Body of pancreas (tissue), 4 donors: ENCODE measurements at regions not wholly inside any gene's neighbourhood (a gene's known extent, or its start where the extent isn't known, plus 50 kb on each side); places are given as distances from the start of the nearest gene placed in this dataset.

Experiments used
- ATAC-seq: fragments of 150-250 bp; one replicate; pipeline ENCODE4 v1.9.1; 2016
- DNase-seq, 4 donors: peaks; one replicate each; pipeline ENCODE4 v3.0.0-alpha.2; 2019
- H3K27ac ChIP-seq, 4 donors: fragments of 200-600 bp; sonication (generic); 1 replicate in 3 of 4; 2 replicates in 1 of 4; pipeline versions ENCODE4 v1.5.1 to v1.6.1; 2016 to 2019; ENCODE audit warnings: mild to moderate bottlenecking in 1 of 4, mixed read lengths in 1 of 4, moderate library complexity in 1 of 4
- H3K27me3 ChIP-seq, 2 donors: fragments of 200-600 bp; sonication (generic); one replicate each; pipeline ENCODE4 v1.6.0; 2016; ENCODE audit warnings: mild to moderate bottlenecking in 1 of 2
- H3K36me3 ChIP-seq, 2 donors: fragments of 200-600 bp; sonication (generic); replicated peaks in 1 of 2; 2 replicates each; pipeline ENCODE4 v1.5.1; 2016; ENCODE audit warnings: low read depth in 2 of 2; ENCODE audit not compliant: insufficient read depth in 1 of 2
- H3K4me1 ChIP-seq: fragments of 200-600 bp; sonication (generic); one replicate; pipeline ENCODE4 v1.6.0; 2016
- H3K4me3 ChIP-seq, 2 donors: fragments of 200-600 bp; sonication (generic); 1 replicate in 1 of 2; 2 replicates in 1 of 2; pipeline ENCODE4 v1.5.1; 2016 to 2019
- H3K9me3 ChIP-seq, 3 donors: fragments of 200-600 bp; sonication (generic); 1 replicate in 2 of 3; 2 replicates in 1 of 3; pipeline ENCODE4 v1.5.1; 2016
- CTCF ChIP-seq, 7 experiments: fragments of 450-650 bp in 4 of 7; fragments of 200-600 bp in 3 of 7; sonication (generic) in 3 of 7; IDR thresholded peaks; one replicate each; pipeline ENCODE4 v1.5.1; 2016 to 2019; ENCODE audit warnings: antibody characterized with exemption in 7 of 7
- POLR2A ChIP-seq, 3 donors: fragments of 450-650 bp; IDR thresholded peaks; one replicate each; pipeline ENCODE4 v1.6.1; 2016; ENCODE audit warnings: antibody characterized with exemption in 3 of 3, mild to moderate bottlenecking in 2 of 3
- WGBS, 2 donors: methylation state at CpG; one replicate each; pipeline ENCODE4 v1.1.5; 2017; 5-methylcytosine and 5-hydroxymethylcytosine counted together
- intact Hi-C: fragments of 100-400 bp; cut with DNase I; formaldehyde crosslinking; loops from one replicate; pipeline ENCODE4 v1.15.1; 2023

- H3K4me3 ChIP-seq = no peak overlapping the region
- no peak for DNase-seq
Observed at GRCh38 chr18:68035774-68036522, 519.4 kb upstream of the DSEL start.

GRCh38 chr18:68034296-68034695 is 517.8 kb upstream of the DSEL start:
- no peak for DNase-seq
- TF ChIP-seq CTCF (IDR thresholded peaks at IDR 0.05) (no peak), POLR2A (IDR thresholded peaks at IDR 0.05) (no peak)
- intact Hi-C loops = no loop called here
- no peak for ATAC-seq
- Histone ChIP-seq H3K4me1 (no peaks in the 10 kb centered on the region), H3K27ac (no peak overlapping the region), H3K36me3 (no peaks in the 10 kb centered on the region), H3K27me3 (no peaks in the 10 kb centered on the region), H3K4me3 (no peak overlapping the region), H3K9me3 (no peaks in the 10 kb centered on the region)

More at GRCh38 chr18:68035774-68036522, 519.4 kb upstream of the DSEL start:
- 47 to 58% methylated on average over 8 of the region's 8 CpGs for WGBS, 2 donors
- no peaks in the 10 kb centered on the region for H3K27me3 ChIP-seq
- no peaks in the 10 kb centered on the region for H3K36me3 ChIP-seq
- TF ChIP-seq POLR2A (IDR thresholded peaks at IDR 0.05) (no peak), CTCF (IDR thresholded peaks at IDR 0.05) (no peak)
- no peak for ATAC-seq
- H3K27ac ChIP-seq = no peak overlapping the region
- intact Hi-C loops = no loop called here
- no peaks in the 10 kb centered on the region for H3K9me3 ChIP-seq
- no peaks in the 10 kb centered on the region for H3K4me1 ChIP-seq

GRCh38 chr18:68033466-68033865 is 516.9 kb upstream of the DSEL start:
- Histone ChIP-seq H3K9me3 (no peaks in the 10 kb centered on the region), H3K36me3 (no peaks in the 10 kb centered on the region), H3K4me3 (no peak overlapping the region), H3K4me1 (no peaks in the 10 kb centered on the region), H3K27me3 (no peaks in the 10 kb centered on the region), H3K27ac (no peak overlapping the region)
- WGBS, 2 donors = 47 to 49% methylated on average over 5 of the region's 5 CpGs
- no peak for TF ChIP-seq POLR2A (IDR thresholded peaks at IDR 0.05)
- no peak for TF ChIP-seq CTCF (IDR thresholded peaks at IDR 0.05)
- no peak for DNase-seq
- intact Hi-C loops = no loop called here
- ATAC-seq = no peak

GRCh38 chr18:68024716-68025115 is 508.2 kb upstream of the DSEL start:
- H3K27me3 ChIP-seq = no peaks in the 10 kb centered on the region
- H3K27ac ChIP-seq = no peak overlapping the region
- ATAC-seq (no peak), DNase-seq (peak in 1 of 4 donors; percentile 3)
- TF ChIP-seq CTCF (IDR thresholded peaks at IDR 0.05) (no peak), POLR2A (IDR thresholded peaks at IDR 0.05) (no peak)
- no peaks in the 10 kb centered on the region for H3K9me3 ChIP-seq
- intact Hi-C loops = no loop called here
- WGBS, 2 donors = 72 to 74% methylated on average over 4 of the region's 4 CpGs
- H3K4me3 ChIP-seq = no peak overlapping the region
- no peaks in the 10 kb centered on the region for H3K36me3 ChIP-seq
- no peaks in the 10 kb centered on the region for H3K4me1 ChIP-seq

GRCh38 chr18:68017385-68017784 is 500.9 kb upstream of the DSEL start:
- intact Hi-C loops = no loop called here
- no peaks in the 10 kb centered on the region for H3K9me3 ChIP-seq
- no peaks in the 10 kb centered on the region for H3K36me3 ChIP-seq
- H3K4me1 ChIP-seq = no peaks in the 10 kb centered on the region
- H3K4me3 ChIP-seq = no peak overlapping the region
- no peak overlapping the region for H3K27ac ChIP-seq
- DNase-seq (no peak), ATAC-seq (no peak)
- WGBS, 2 donors = 68 to 78% methylated on average over 8 of the region's 8 CpGs
- no peaks in the 10 kb centered on the region for H3K27me3 ChIP-seq
- TF ChIP-seq CTCF (IDR thresholded peaks at IDR 0.05) (no peak), POLR2A (IDR thresholded peaks at IDR 0.05) (no peak)
